GM12878 (cell line): ENCODE measurements at regions not wholly inside any gene's neighbourhood (a gene's known extent, or its start where the extent isn't known, plus 50 kb on each side); places are given as distances from the start of the nearest gene placed in this dataset.

Source experiments
- CEBPB ChIP-seq, 2 experiments: fragments of 150-350 bp in 1 of 2; IDR thresholded peaks; 2 replicates each; pipeline ENCODE4 v1.6.1; 2012 to 2014; ENCODE audit warnings: low read depth in 2 of 2, low read length in 2 of 2, borderline replicate concordance in 1 of 2, inconsistent platforms in 1 of 2
- CTCF ChIP-seq, 3 experiments: IDR thresholded peaks in 2 of 3; conservative IDR thresholded peaks in 1 of 3; 2 replicates each; pipeline ENCODE4 v1.5.1; 2011; ENCODE audit warnings: low read depth in 3 of 3, low read length in 3 of 3, mild to moderate bottlenecking in 3 of 3, control low read depth in 2 of 3, moderate library complexity in 2 of 3, inconsistent platforms in 1 of 3, mixed read lengths in 1 of 3; ENCODE audit not compliant: control insufficient read depth in 2 of 3, insufficient read depth in 1 of 3; ENCODE audit errors: extremely low read depth in 1 of 3
- ELK1 ChIP-seq: IDR thresholded peaks from 2 replicates; pipeline ENCODE4 v1.6.1; 2012; ENCODE audit warnings: low read depth, low read length, improper control_type of control experiment
- EZH2 ChIP-seq: IDR thresholded peaks from 2 replicates; pipeline ENCODE4 v1.6.1; 2012; ENCODE audit warnings: low read depth, mild to moderate bottlenecking, control low read depth, inconsistent platforms, low read length, borderline replicate concordance; ENCODE audit not compliant: control insufficient read depth
- MTA2 ChIP-seq: fragments of 450-650 bp; IDR thresholded peaks from 2 replicates; pipeline ENCODE4 v1.6.1; 2016; ENCODE audit warnings: low read depth, mild to moderate bottlenecking, moderate library complexity
- TCF12 ChIP-seq: IDR thresholded peaks from 2 replicates; pipeline ENCODE4 v1.6.1; 2011; ENCODE audit warnings: low read depth, mild to moderate bottlenecking, low read length

- TF ChIP-seq CTCF (IDR thresholded peaks at IDR 0.05 in 2 of 3, conservative IDR thresholded peaks at IDR 0.05 in 1 of 3; ENCODE audit: control insufficient read depth in 2 of 3, extremely low read depth in 1 of 3, insufficient read depth in 1 of 3, low read depth in 3 of 3, low read length in 3 of 3) = no peak
- no peak for TF ChIP-seq ELK1
- TF ChIP-seq EZH2 = no peak
- no peak for TF ChIP-seq TCF12
- no peak for TF ChIP-seq CEBPB (IDR thresholded peaks at IDR 0.05; ENCODE audit: borderline replicate concordance in 1 of 2, low read depth in 2 of 2, low read length in 2 of 2)
- TF ChIP-seq MTA2 = no peak
These were observed 87.6 kb upstream of the GRIN2B start for GRCh38 chr12:14068961-14069360.
